ENCODE measurements at regions not wholly inside any gene's neighbourhood (a gene's known extent, or its start where the extent isn't known, plus 50 kb on each side); places are given as distances from the start of the nearest gene placed in this dataset.

GRCh38 chr4:123286903-123287466, 109.6 kb upstream of the SPRY1 start:
- no peaks in the 10 kb centered on the region for H3K4me1 Mint-ChIP-seq (ENCODE audit: low read depth, unreplicated experiment)
- H3K27me3 Mint-ChIP-seq (ENCODE audit: unreplicated experiment) = no peaks in the 10 kb centered on the region
- H3K9me3 Mint-ChIP-seq (ENCODE audit: unreplicated experiment) = peaks cover 8% of the 10 kb centered on the region
- no peak overlapping the region for H3K27ac Mint-ChIP-seq (ENCODE audit: unreplicated experiment)
- no peak overlapping the region for H3K4me3 Mint-ChIP-seq (ENCODE audit: unreplicated experiment)
- no peak for DNase-seq
- no peak for TF ChIP-seq CTCF (IDR thresholded peaks at IDR 0.05; ENCODE audit: partially characterized antibody, unreplicated experiment)
- peaks cover 27% of the 10 kb centered on the region for H3K36me3 Mint-ChIP-seq (ENCODE audit: unreplicated experiment)

- peaks cover 11% of the 10 kb centered on the region for H3K9me3 Mint-ChIP-seq (ENCODE audit: unreplicated experiment)
- H3K27me3 Mint-ChIP-seq (ENCODE audit: unreplicated experiment) = no peaks in the 10 kb centered on the region
- no peak overlapping the region for H3K4me3 Mint-ChIP-seq (ENCODE audit: unreplicated experiment)
- no peaks in the 10 kb centered on the region for H3K4me1 Mint-ChIP-seq (ENCODE audit: low read depth, unreplicated experiment)
- DNase-seq = no peak
- peaks cover 32% of the 10 kb centered on the region for H3K36me3 Mint-ChIP-seq (ENCODE audit: unreplicated experiment)
- TF ChIP-seq CTCF (IDR thresholded peaks at IDR 0.05; ENCODE audit: partially characterized antibody, unreplicated experiment) = no peak
- no peak overlapping the region for H3K27ac Mint-ChIP-seq (ENCODE audit: unreplicated experiment)
Measured at GRCh38 chr4:123288309-123289025, 108.1 kb upstream of the SPRY1 start.

GRCh38 chr4:123291329-123291728, 105.3 kb upstream of the SPRY1 start:
- H3K27ac Mint-ChIP-seq (ENCODE audit: unreplicated experiment) = no peak overlapping the region

DNA sequence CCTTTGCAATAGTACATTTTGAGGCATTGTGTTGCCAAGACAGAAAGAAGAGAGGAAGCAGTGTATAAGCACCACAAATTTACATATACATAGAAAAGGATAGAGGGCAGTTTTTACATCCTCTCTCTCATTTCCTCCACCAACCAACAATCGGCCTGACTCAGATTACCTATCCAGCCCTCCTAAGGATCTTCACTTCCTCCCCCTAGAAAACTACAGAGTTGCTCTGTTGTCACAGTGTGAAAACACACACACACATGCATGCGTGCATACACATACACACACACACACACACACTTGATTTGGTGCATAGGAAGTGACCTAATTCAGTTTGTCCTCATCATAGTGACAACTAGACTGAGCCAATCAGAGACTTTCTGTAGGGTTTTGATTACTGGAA, 98.8 kb upstream of the SPRY1 start:
- H3K27ac Mint-ChIP-seq (ENCODE audit: unreplicated experiment) = no peak overlapping the region
- DNase-seq = no peak
- no peak for TF ChIP-seq CTCF (IDR thresholded peaks at IDR 0.05; ENCODE audit: partially characterized antibody, unreplicated experiment)
- no peak overlapping the region for H3K4me3 Mint-ChIP-seq (ENCODE audit: unreplicated experiment)
- H3K4me1 Mint-ChIP-seq (ENCODE audit: low read depth, unreplicated experiment) = peaks cover 12% of the 10 kb centered on the region
- H3K27me3 Mint-ChIP-seq (ENCODE audit: unreplicated experiment) = peaks cover 1% of the 10 kb centered on the region
- no peaks in the 10 kb centered on the region for H3K9me3 Mint-ChIP-seq (ENCODE audit: unreplicated experiment)
- no peaks in the 10 kb centered on the region for H3K36me3 Mint-ChIP-seq (ENCODE audit: unreplicated experiment)

More at GRCh38 chr4:123291329-123291728, 105.3 kb upstream of the SPRY1 start:
- peaks cover 1% of the 10 kb centered on the region for H3K27me3 Mint-ChIP-seq (ENCODE audit: unreplicated experiment)
- H3K4me3 Mint-ChIP-seq (ENCODE audit: unreplicated experiment) = no peak overlapping the region
- peaks cover 32% of the 10 kb centered on the region for H3K36me3 Mint-ChIP-seq (ENCODE audit: unreplicated experiment)
- H3K4me1 Mint-ChIP-seq (ENCODE audit: low read depth, unreplicated experiment) = no peaks in the 10 kb centered on the region
- H3K9me3 Mint-ChIP-seq (ENCODE audit: unreplicated experiment) = peaks cover 10% of the 10 kb centered on the region
- no peak for DNase-seq
- no peak for TF ChIP-seq CTCF (IDR thresholded peaks at IDR 0.05; ENCODE audit: partially characterized antibody, unreplicated experiment)

DNA sequence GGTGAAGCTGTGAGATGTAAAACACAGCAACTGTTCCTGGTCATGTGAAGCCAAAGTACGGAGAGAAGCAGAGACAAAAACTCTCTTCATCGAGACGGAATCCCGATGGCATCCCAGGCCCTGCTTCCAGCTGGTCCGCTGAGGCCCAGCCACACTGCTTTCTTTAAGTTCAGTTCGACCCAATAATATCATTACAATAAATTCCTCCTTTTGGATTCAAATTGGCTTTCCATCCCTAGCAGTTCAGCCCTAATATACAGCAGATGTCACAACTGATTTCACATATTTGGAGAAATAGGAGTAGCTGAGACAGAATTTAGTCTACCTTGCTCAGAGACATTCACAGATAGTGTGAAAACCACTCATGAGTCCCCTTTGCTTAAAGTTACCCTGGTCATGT, 98.3 kb upstream of the SPRY1 start:
- Mint-ChIP-seq H3K27me3 (ENCODE audit: unreplicated experiment) (peaks cover 1% of the 10 kb centered on the region), H3K4me3 (ENCODE audit: unreplicated experiment) (no peak overlapping the region), H3K9me3 (ENCODE audit: unreplicated experiment) (no peaks in the 10 kb centered on the region), H3K36me3 (ENCODE audit: unreplicated experiment) (no peaks in the 10 kb centered on the region), H3K4me1 (ENCODE audit: low read depth, unreplicated experiment) (peaks cover 12% of the 10 kb centered on the region), H3K27ac (ENCODE audit: unreplicated experiment) (no peak overlapping the region)
- DNase-seq = no peak
- no peak for TF ChIP-seq CTCF (IDR thresholded peaks at IDR 0.05; ENCODE audit: partially characterized antibody, unreplicated experiment)
